Upper lobe of left lung (tissue), 4 donors: ENCODE measurements at regions not wholly inside any gene's neighbourhood (a gene's known extent, or its start where the extent isn't known, plus 50 kb on each side); places are given as distances from the start of the nearest gene placed in this dataset.

Experiments
- CTCF ChIP-seq, 6 experiments: fragments of 450-650 bp in 4 of 6; fragments of 200-600 bp in 2 of 6; sonication (generic) in 2 of 6; IDR thresholded peaks; one replicate each; pipeline ENCODE4 v1.5.1; 2016 to 2019; ENCODE audit warnings: antibody characterized with exemption in 6 of 6
- EP300 ChIP-seq, 4 donors: sonication (generic); formaldehyde crosslinking; IDR thresholded peaks; one replicate each; pipeline ENCODE4 v1.5.1; 2017; ENCODE audit warnings: antibody characterized with exemption in 4 of 4, control low read depth in 2 of 4
- POLR2A ChIP-seq, 4 donors: fragments of 450-650 bp; IDR thresholded peaks; one replicate each; pipeline ENCODE4 v1.5.1; 2016 to 2017; ENCODE audit warnings: antibody characterized with exemption in 4 of 4, mild to moderate bottlenecking in 2 of 4

- TF ChIP-seq CTCF (IDR thresholded peaks at IDR 0.05) (no peak), POLR2A (IDR thresholded peaks at IDR 0.05) (no peak), EP300 (IDR thresholded peaks at IDR 0.05) (no peak)
These were observed 343.1 kb downstream of the CYRIA start for GRCh38 chr2:16322308-16323125.
